Gastrocnemius medialis (tissue), 4 donors: ENCODE measurements at regions not wholly inside any gene's neighbourhood (a gene's known extent, or its start where the extent isn't known, plus 50 kb on each side); places are given as distances from the start of the nearest gene placed in this dataset.

Experiments
- ATAC-seq, 2 donors: fragments of 150-250 bp; one replicate each; pipeline ENCODE4 v1.9.1; 2016
- DNase-seq, 2 donors: peaks; one replicate each; pipeline ENCODE4 v3.0.0-alpha.2; 2019
- H3K27ac ChIP-seq, 4 donors: fragments of 200-600 bp; sonication (generic); 1 replicate in 1 of 4; 2 replicates in 3 of 4; pipeline ENCODE4 v1.5.1; 2016 to 2018; ENCODE audit warnings: mild to moderate bottlenecking in 2 of 4, moderate library complexity in 1 of 4
- H3K27me3 ChIP-seq, 3 donors: fragments of 200-600 bp; sonication (generic) in 2 of 3; 1 replicate in 1 of 3; 2 replicates in 2 of 3; pipeline versions ENCODE4 v1.5.1 to v1.6.0; 2016 to 2019; ENCODE audit warnings: mild to moderate bottlenecking in 1 of 3, moderate library complexity in 1 of 3
- H3K36me3 ChIP-seq, 2 donors: fragments of 200-600 bp; sonication (generic) in 1 of 2; one replicate each; pipeline ENCODE4 v1.5.1; 2017 to 2018
- H3K4me1 ChIP-seq, 2 donors: fragments of 200-600 bp; sonication (generic) in 1 of 2; one replicate each; pipeline ENCODE4 v1.5.1; 2016 to 2017; ENCODE audit warnings: mild to moderate bottlenecking in 2 of 2
- H3K4me3 ChIP-seq, 4 donors: fragments of 200-600 bp; sonication (generic) in 3 of 4; 1 replicate in 1 of 4; 2 replicates in 3 of 4; pipeline ENCODE4 v1.5.1; 2016 to 2019; ENCODE audit warnings: mild to moderate bottlenecking in 2 of 4
- H3K9me3 ChIP-seq, 3 donors: fragments of 200-600 bp; sonication (generic) in 2 of 3; 1 replicate in 1 of 3; 2 replicates in 2 of 3; pipeline ENCODE4 v1.5.1; 2016 to 2019
- CTCF ChIP-seq, 5 experiments: fragments of 450-650 bp in 3 of 5; fragments of 200-600 bp in 2 of 5; sonication (generic) in 2 of 5; IDR thresholded peaks in 4 of 5; conservative IDR thresholded peaks in 1 of 5; 1 replicate in 4 of 5; 2 replicates in 1 of 5; pipeline ENCODE4 v1.5.1; 2016 to 2019; ENCODE audit warnings: antibody characterized with exemption in 5 of 5, mild to moderate bottlenecking in 3 of 5, moderate library complexity in 3 of 5
- POLR2A ChIP-seq, 2 donors: fragments of 450-650 bp; IDR thresholded peaks; one replicate each; pipeline ENCODE4 v1.6.1; 2017; ENCODE audit warnings: antibody characterized with exemption in 2 of 2, mild to moderate bottlenecking in 2 of 2, moderate library complexity in 2 of 2
- in situ Hi-C, 4 donors: fragments of 200-750 bp; cut with MboI; loops; one replicate each; pipeline versions ENCODE4 v1.15.0 to v1.8.0; 2017; ENCODE audit warnings: low sequenced_read_pairs in 4 of 4
- intact Hi-C: fragments of 100-400 bp; cut with DNase I; formaldehyde crosslinking; loops from one replicate; pipeline ENCODE4 v1.15.1; 2023; ENCODE audit warnings: low total_unique reads

GRCh38 chr7:98495200-98495955, 94.5 kb upstream of the BAIAP2L1 start:
- no peak overlapping the region for H3K27ac ChIP-seq
- H3K4me3 ChIP-seq, result no peak overlapping the region
- TF ChIP-seq POLR2A (IDR thresholded peaks at IDR 0.05) (no peak), CTCF (IDR thresholded peaks at IDR 0.05 in 4 of 5, conservative IDR thresholded peaks at IDR 0.05 in 1 of 5) (no peak)
- intact Hi-C loops (no loop called here), in situ Hi-C loops (no loop called here)
- H3K9me3 ChIP-seq, result peaks cover 0 to 5% (median 0%) of the 10 kb centered on the region in 3 donors
- ATAC-seq, result no peak
- no peak for DNase-seq
- H3K27me3 ChIP-seq, result no peaks in the 10 kb centered on the region
- H3K4me1 ChIP-seq, result no peaks in the 10 kb centered on the region
- H3K36me3 ChIP-seq, result no peaks in the 10 kb centered on the region

DNA sequence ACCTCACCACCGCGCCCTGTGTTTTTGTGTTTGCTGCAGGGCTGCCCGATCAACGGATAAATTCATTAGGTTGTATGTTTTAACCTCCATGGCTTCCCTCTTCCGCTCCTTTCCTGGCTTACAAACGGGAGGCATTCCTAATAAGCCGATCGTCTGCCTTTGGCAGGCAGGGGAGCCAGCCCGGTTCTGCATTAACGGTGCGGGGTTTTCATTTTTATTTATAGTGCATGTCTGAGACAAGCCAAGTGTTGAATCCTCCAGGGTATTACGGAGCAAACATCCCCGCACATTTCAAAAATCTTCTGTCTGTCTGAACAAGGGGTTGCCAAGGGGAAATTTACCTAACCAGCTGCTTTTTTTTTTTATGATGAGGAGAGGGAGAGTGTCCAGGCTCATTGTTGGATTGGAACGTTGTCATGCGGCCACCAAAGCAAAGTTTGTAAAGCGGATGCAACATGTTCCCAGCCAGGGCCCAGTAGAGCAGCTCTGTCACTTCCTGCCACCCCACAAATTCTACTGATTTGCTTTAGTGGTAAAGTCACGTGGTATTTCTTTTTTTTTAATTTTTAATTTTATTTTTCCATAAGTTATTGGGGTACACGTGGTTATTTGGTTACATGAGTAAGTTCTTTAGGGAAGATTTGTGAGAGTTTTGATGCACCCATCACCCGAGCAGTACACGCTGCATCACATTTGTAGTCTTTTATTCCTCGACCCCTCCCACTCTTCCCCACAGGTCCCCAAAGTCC, 92.3 kb upstream of the BAIAP2L1 start:
- no peak for ATAC-seq

DNA sequence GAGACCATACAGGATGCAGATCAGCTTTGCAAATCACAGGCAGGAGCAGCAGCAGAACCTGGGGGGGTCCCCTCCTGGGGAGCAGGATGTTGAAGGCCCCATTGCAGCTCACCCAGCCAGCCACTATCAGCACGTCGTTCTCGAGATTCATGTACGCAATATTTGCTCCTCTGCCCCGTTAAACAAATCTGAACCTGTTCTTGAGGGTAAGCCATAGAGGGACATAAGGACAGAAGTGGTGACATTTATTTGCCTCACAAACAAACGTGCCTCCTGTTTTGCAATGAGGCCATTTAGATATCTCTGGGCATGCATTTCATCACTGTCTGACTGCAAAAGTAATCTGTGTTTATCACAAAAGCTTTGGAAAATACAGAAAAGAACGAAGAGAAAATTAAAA, 87.3 kb upstream of the BAIAP2L1 start:
- Histone ChIP-seq H3K4me3 (no peak overlapping the region), H3K27me3 (no peaks in the 10 kb centered on the region), H3K4me1 (no peaks in the 10 kb centered on the region), H3K27ac (no peak overlapping the region), H3K36me3 (no peaks in the 10 kb centered on the region), H3K9me3 (no peaks in the 10 kb centered on the region)
- ATAC-seq (no peak), DNase-seq (no peak)
- intact Hi-C loops (no loop called here), in situ Hi-C loops (no loop called here)
- TF ChIP-seq CTCF (IDR thresholded peaks at IDR 0.05 in 4 of 5, conservative IDR thresholded peaks at IDR 0.05 in 1 of 5) (no peak), POLR2A (IDR thresholded peaks at IDR 0.05) (no peak)

More for the DNA sequence above, 92.3 kb upstream of the BAIAP2L1 start:
- in situ Hi-C loops, result no loop called here
- Histone ChIP-seq H3K4me3 (no peak overlapping the region), H3K27me3 (no peaks in the 10 kb centered on the region), H3K36me3 (no peaks in the 10 kb centered on the region), H3K27ac (no peak overlapping the region), H3K9me3 (peaks cover 0 to 5% (median 0%) of the 10 kb centered on the region in 3 donors), H3K4me1 (no peaks in the 10 kb centered on the region)
- no peak for DNase-seq
- TF ChIP-seq CTCF (IDR thresholded peaks at IDR 0.05 in 4 of 5, conservative IDR thresholded peaks at IDR 0.05 in 1 of 5) (no peak), POLR2A (IDR thresholded peaks at IDR 0.05) (no peak)
- intact Hi-C loops, result no loop called here

DNA sequence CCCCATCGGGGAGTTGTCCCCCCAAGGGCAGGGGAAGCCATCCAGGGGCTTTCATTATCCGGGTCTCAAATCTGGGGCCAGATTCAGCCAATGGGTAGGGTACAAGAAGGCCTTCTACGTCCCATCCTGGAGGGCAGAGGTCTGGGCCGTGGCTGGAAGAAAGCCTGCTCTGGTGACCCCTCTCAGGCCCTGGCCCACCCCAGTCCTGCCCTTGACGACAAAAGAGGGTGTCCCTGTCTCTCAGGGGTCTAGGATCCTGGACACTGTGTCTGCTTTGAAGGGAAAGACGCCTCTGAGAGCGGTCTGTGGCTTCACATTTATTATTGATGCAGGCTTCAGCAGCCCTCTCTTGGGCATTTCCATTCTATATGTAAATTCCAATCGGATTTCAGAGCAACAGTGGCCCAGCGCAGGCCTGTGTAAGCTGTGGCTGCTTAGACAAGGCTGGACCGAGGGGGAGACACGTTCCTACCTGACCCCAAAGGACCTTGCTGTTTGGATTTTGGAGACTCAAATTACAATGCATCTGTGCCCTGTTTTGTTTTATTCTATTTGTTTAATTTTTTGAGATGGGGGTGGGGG, 83.2 kb upstream of the BAIAP2L1 start:
- ATAC-seq (no peak), DNase-seq (no peak)
- TF ChIP-seq POLR2A (IDR thresholded peaks at IDR 0.05) (no peak), CTCF (IDR thresholded peaks at IDR 0.05 in 4 of 5, conservative IDR thresholded peaks at IDR 0.05 in 1 of 5) (no peak)
- in situ Hi-C loops, result no loop called here
- Histone ChIP-seq H3K4me3 (no peak overlapping the region), H3K27ac (no peak overlapping the region), H3K9me3 (no peaks in the 10 kb centered on the region), H3K36me3 (no peaks in the 10 kb centered on the region), H3K4me1 (no peaks in the 10 kb centered on the region), H3K27me3 (no peaks in the 10 kb centered on the region)
- intact Hi-C loops, result no loop called here
